ENCODE measurements at regions not wholly inside any gene's neighbourhood (a gene's known extent, or its start where the extent isn't known, plus 50 kb on each side); places are given as distances from the start of the nearest gene placed in this dataset.
A peak's percentile ranks its signal among the peaks of the same experiment; 100 is the strongest.

- TF ChIP-seq ZNF282 (CRISPR knock-in tag; IDR thresholded peaks at IDR 0.05) (no peak), POLR3A (IDR thresholded peaks at IDR 0.05; ENCODE audit: borderline replicate concordance, extremely low read depth, insufficient read depth, insufficient read length) (no peak), FOXP1 (CRISPR knock-in tag; IDR thresholded peaks at IDR 0.05) (no peak), SP2 (IDR thresholded peaks at IDR 0.05; ENCODE audit: extremely low read depth, low read depth, low read length, poor library complexity, severe bottlenecking) (no peak), ELK3 (CRISPR knock-in tag; IDR thresholded peaks at IDR 0.05) (no peak), YY1 (IDR thresholded peaks at IDR 0.05; ENCODE audit: borderline replicate concordance in 1 of 3, control insufficient read depth in 1 of 3, extremely low read depth in 1 of 3, insufficient read depth in 3 of 3, insufficient read length in 1 of 3, insufficient replicate concordance in 2 of 3, low read depth in 1 of 3, low read length in 2 of 3) (no peak), NFE2L1 (tag; IDR thresholded peaks at IDR 0.05; ENCODE audit: borderline replicate concordance, low read depth) (no peak), ZNF644 (tag; IDR thresholded peaks at IDR 0.05; ENCODE audit: low read depth) (no peak), SRF (CRISPR knock-in tag; IDR thresholded peaks at IDR 0.05) (no peak), ZNF347 (CRISPR knock-in tag; IDR thresholded peaks at IDR 0.05; ENCODE audit: low read depth) (no peak), ESRRA (IDR thresholded peaks at IDR 0.05; ENCODE audit: borderline replicate concordance, low read depth) (no peak), TBP (optimal IDR thresholded peaks at IDR 0.05; ENCODE audit: low read depth, low read length) (no peak), MCM2 (IDR thresholded peaks at IDR 0.05; ENCODE audit: low read depth) (no peak), L3MBTL2 (IDR thresholded peaks at IDR 0.05) (peak; percentile 55), TAF7 (tag; IDR thresholded peaks at IDR 0.05) (no peak), FIP1L1 (IDR thresholded peaks at IDR 0.05; ENCODE audit: low read depth, low read length, poor library complexity, severe bottlenecking) (no peak), XRCC4 (IDR thresholded peaks at IDR 0.05; ENCODE audit: extremely low read depth, insufficient read depth, insufficient read length) (no peak), JUN (IDR thresholded peaks at IDR 0.05; ENCODE audit: borderline replicate concordance, low read depth, low read length) (peak; percentile 96), JUN (CRISPR knock-in tag; IDR thresholded peaks at IDR 0.05; ENCODE audit: borderline replicate concordance) (no peak), JUND (IDR thresholded peaks at IDR 0.05; ENCODE audit: borderline replicate concordance, low read depth, low read length) (peak; percentile 97), JUND (tag; IDR thresholded peaks at IDR 0.05; ENCODE audit: borderline replicate concordance, low read depth, low read length) (peak; percentile 98), GATA2 (CRISPR knock-in tag; IDR thresholded peaks at IDR 0.05) (no peak), KAT2B (IDR thresholded peaks at IDR 0.05; ENCODE audit: low read depth, low read length) (no peak), ZNF224 (CRISPR knock-in tag; IDR thresholded peaks at IDR 0.05) (no peak)
- TF ChIP-seq, protein P1, sequence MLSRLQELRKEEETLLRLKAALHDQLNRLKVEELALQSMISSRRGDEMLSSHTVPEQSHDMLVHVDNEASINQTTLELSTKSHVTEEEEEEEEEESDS (CRISPR knock-in tag; IDR thresholded peaks at IDR 0.05): no peak
These were observed 156.4 kb upstream of the ECI2 start (continued) for GRCh38 chr6:4291453-4292403.

All from K562 (cell line).